Renal cortex interstitium (tissue), 11 donors: ENCODE measurements at regions not wholly inside any gene's neighbourhood (a gene's known extent, or its start where the extent isn't known, plus 50 kb on each side); places are given as distances from the start of the nearest gene placed in this dataset.
A peak's percentile ranks its signal among the peaks of the same experiment; 100 is the strongest.
"Not testable (repeated sequence)": the region's sequence is repeated elsewhere in the genome, so short reads cannot be mapped to it uniquely, and the experiment has no call there.

ENCODE experiments used
- DNase-seq, 11 donors: peaks; one replicate each; pipeline ENCODE4 v3.0.0-alpha.2; 2013; ENCODE audit warnings: low read depth in 9 of 11, low spot score in 4 of 11; ENCODE audit errors: extremely low read depth in 1 of 11

DNA sequence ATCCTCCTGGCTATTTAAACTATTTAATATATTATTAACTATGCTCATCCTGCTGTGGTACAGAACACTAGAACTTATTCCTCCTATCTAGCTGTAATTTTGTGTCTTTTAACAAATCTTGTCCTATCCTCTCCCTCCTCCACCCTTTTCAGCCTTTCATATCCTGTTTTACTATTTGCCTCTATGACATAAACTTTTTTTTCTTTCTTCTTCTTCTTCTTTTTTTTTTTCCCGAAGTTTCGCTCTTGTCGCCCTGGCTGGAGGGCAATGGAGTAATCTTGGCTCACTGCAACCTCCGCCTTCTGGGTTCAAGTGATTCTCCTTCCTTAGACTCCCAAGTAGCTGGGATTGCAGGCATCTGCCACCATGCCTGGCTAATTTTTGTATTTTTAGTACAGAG is 201.5 kb downstream of the LPIN1 start:
- no peak for DNase-seq

DNA sequence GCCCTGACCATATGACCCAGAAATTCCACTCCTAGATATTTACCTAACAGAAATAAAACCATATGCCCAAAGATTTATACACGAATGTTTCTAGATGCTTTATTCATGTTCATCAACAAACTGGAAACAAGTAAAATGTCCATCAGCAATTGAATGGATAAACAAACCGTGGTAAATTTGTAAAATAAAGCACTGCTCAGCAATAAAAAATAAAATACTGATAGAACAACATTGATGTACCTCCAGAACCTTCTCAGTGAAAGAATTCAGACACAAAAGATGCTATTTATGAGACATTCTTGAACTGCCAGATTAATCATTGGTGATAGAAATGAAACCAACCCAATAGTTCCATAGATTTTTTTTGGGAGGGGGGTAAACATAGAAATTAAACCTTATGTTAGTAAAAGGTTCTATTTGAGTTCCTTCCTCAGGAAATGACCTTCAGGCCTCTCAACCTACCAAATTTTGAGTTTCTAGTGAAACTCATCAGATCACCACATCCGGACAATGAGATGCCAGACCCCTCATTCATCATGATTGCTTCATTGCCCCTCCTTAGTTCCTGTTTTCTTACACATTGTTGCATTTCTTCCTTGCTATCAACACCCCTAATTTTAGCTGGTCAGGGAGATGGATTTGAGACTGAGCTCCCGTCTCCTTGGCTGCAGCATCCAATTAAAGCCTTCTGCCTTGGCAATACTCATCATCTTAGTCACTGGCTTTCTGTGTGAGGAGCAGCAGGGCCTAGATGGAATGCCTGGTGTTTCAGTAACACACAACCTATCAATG is 203.5 kb downstream of the LPIN1 start:
- DNase-seq, result no peak

GRCh38 chr2:11950896-11951295 is 204.5 kb downstream of the LPIN1 start:
- no peak for DNase-seq

DNA sequence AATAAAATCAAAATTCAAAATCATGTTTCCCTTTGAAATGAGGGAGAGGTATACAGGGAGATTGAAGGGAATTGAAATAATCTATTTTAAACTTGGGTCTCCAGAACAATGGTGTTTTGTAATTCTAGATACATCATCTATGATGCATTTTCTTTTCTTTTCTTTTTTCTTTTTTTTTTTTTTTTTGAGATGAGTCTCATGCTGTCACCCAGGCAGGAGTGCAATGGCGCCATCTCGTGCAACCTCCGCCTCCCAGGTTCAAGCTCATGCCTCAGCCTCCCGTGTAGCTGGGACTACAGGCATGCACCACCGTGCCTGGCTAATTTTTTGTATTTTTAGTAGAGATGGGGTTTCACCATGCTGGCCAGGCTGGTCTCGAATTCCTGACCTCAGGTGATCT is 205.1 kb downstream of the LPIN1 start:
- not testable (repeated sequence) for DNase-seq

DNA sequence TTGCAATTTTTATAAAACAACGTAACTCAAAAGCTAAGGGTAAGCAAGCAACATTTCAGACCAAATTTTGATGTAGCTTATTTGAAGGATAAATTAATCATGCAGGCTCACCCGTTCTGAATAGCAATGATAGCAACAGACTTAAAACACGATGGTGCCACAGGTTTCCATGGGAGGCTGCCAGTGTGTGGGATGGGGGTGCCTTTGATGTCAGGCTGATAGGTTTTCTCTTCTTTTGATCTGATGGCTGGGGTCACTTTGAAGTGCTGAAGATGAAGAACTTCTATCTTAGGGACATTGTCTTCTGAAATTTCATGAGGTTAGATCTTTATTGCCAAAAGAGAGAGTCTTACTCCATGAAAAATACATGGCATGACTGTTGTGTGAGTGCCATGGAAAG is 206.8 kb downstream of the LPIN1 start:
- DNase-seq, result no peak

DNA sequence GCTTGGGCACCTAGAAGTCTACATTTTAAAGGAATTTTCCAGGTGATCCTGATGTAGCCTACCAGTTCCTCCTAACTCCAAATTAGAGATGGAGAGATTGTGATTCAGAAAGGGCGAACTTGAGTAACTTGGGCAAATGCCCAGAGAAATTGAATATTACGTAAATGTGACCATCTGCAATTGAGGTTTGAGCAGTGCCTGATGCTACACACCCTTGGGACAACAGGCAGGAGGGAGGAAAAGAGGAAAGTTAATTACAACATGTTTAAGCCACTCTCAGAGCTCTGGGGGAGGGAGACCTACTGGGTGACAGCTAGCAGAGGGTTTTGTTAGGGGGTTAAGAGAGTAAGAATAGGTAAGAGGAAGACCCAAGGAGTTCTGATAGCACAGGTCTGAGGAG is 208.9 kb downstream of the LPIN1 start:
- DNase-seq, result no peak

DNA sequence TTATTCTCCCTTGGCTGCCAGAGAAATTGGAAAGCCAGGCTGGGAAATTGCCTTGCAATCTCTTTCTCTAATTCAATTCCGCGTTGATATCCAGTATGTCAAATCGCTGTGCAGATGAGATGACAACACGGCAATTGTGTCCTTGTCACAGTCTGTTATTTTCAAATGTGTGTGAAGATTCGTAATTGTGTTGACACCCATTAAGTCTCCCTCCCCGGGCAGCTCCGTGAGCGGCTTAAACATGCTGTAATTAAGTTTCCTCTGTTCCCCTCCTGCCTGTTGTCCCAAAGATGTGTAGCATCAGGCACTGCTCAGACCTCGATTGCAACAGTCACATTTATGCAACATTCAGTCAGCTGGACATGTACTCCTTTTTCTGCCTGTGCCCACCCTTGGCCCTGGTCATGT is 209.5 kb downstream of the LPIN1 start:
- DNase-seq, result no peak

DNA sequence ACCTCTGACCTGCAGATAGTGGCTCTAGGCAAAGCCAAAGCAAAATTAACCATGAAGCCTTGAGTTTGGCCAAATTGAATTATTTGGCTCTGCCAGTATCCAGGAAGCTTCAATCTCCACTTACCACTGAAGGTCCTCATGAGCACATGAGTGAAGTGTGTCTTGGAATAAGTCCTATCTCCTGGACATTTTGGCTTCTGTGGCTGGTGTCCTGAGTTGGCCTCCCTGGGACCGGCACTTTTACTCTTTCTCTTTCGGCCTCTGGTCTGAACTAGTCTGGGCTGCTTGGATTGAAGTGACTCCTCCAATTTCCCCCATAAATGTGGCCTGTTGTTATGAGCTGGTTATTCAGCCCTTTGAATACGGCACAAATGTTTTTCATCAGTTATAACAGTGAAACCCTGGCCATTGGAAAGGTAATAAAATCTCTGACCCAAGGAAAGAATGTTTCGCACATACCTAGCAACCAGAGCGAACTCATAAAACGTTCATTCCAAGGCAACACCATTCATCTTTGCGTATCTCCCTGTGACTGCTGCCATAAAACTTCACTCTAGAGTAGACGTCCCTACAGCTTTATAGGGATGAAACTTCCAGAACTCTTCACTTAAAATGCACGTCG is 216.4 kb downstream of the LPIN1 start:
- peak; percentile 48 to 84 (median 66) for DNase-seq

GRCh38 chr2:11963966-11964365 is 217.5 kb downstream of the LPIN1 start:
- DNase-seq, result no peak

- DNase-seq, result no peak
Measured at GRCh38 chr2:11967946-11968465, 221.6 kb downstream of the LPIN1 start.

DNA sequence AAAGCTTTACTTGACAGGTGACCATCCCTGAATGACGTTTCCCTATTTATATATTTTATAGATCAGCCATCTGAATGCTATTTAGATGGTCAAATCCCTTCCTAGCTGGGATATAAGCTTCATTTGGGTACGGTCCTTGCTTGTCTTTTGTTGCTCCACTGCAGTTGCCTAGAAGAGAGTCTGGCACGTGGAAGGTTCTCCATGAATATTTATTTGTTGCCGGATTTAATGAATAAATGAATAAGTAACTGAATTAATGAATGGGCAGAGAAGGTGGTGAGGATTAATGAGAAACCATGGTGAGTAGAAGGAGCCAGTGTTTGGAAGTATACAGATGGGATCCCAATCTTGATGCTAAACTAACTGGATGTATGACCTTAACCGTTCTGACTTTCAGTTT is 222.1 kb downstream of the LPIN1 start:
- no peak for DNase-seq

GRCh38 chr2:11969774-11970173 is 223.3 kb downstream of the LPIN1 start:
- DNase-seq, result no peak

DNA sequence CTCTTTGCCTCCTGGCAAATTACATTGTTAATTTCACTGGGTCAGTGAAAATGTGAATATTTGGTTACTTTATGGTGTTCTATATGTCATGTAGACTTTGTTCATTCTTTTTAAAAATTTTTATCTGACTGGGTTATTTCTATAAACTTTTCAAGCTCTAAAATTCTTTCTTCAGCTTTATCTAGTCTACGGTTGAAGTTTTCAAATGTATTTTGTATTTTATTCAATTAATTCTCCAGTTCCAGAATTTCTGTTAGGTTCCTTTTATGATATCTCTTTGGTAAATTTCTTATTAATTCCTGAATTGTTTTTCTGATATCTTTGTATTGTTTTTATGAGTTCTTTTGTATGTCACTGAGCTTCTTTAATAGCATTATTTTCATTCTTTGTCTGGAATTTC is 228.1 kb downstream of the LPIN1 start:
- no peak for DNase-seq

DNA sequence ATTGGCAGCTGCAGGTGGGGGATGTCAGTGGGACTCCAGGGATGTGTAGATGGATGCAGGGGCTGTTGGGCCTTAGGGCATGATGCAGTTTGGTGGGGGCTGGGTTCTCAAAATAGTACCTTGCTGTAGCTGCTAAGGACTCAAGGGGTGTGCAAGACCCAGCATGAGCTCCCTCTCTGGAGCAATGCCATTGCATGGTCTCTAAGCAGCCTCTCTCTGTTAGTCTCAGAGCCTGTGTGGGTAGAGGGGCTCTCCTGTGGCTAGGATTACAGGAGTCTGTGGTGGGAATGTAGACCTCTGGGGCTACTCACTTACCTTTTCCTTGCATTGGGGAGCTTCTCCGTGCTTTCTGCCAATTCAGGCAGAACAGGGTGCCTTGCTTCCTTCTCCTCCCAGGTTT is 228.9 kb downstream of the LPIN1 start:
- DNase-seq, result no peak

GRCh38 chr2:11976073-11976472 is 229.6 kb downstream of the LPIN1 start:
- DNase-seq, result no peak

DNA sequence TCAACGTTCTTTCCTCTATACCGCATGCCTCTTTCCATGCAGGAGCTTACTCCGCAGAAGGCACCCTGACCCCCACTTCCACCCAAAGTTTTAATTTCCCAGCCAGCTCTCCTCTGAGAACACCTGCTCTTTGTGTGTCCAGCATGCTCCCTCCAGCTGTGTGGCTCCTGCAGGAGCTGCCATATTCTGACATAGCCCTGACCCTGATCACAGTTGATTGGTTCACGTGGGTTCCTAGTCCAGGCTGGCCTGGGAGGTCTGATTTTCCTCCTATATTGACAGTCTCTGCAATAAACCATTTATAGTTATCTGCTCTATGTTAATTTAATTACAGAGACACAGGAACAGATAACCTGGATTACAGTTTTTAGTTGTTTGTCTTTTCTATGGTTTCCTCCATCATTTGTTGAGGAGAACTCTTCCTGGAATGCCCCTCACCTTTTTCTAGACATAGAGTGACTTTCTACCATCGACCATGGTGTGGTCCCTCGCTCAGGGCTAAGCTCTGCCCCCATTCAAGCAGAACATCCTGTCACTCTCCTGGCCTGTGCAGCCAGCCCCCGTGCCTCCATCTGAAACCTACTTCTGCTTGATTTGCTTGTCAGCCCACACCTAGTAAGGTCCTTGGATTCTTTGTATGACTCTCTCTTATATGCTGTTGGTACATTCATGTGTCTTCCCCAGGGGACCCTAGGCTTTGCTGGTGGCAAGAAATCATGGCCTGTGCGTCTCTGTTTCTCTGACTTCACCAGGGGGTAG is 231.5 kb downstream of the LPIN1 start:
- DNase-seq, result no peak

- DNase-seq, result no peak
Measured at GRCh38 chr2:11980809-11981208, 234.4 kb downstream of the LPIN1 start.

DNA sequence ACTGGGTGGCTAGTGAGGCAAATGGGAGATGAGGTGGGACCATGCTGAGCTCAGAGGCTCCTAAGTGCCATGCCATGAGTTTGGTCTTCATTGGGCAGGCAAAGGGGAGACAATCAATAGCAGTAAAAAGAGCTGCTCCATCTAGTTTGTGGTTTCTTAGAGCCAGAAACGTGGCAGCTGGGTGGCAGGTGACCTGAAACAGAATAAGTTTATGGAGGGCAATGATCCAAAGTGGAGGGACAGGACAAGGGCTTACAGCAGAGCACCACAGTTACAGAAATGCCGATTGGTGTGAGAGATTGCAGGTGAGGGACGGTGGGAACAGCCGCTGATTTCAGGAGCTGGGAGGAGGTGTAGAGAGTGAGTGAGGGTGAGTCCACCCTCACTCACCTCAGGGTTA is 237.0 kb downstream of the LPIN1 start:
- DNase-seq, result no peak

DNA sequence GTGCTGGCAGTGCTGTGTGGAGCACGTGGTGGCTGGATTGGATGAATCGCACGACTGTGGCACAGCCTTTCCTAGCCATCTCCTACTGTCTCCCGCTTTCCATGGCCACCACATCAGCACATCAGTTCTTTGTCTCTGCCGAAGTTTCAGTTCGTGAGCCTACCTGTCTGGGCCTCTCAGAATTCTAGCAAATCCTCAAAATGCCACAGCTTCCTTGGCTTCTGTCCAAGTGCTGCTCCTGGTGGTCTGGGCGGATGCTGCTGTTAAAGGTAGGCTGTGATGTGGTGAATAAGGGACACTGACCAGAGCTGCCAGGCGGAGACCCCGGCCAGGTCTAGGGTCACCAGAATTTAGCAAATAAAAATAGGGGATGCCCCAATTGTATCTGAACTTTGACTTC is 237.4 kb downstream of the LPIN1 start:
- no peak for DNase-seq
